ENCODE measurements at regions not wholly inside any gene's neighbourhood (a gene's known extent, or its start where the extent isn't known, plus 50 kb on each side); places are given as distances from the start of the nearest gene placed in this dataset.

GRCh38 chr21:23003951-23004350 lies 2005.7 kb downstream of the NCAM2 start:
- TF ChIP-seq EZH2phosphoT487 (IDR thresholded peaks at IDR 0.05) (no peak), EZH2 (IDR thresholded peaks at IDR 0.05) (no peak), CTCF (IDR thresholded peaks at IDR 0.05) (no peak)
- Mint-ChIP-seq H3K36me3 (no peaks in the 10 kb centered on the region), H3K27ac (no peak overlapping the region), H3K4me3 (no peak overlapping the region), H3K9me3 (no peaks in the 10 kb centered on the region), H3K27me3 (ENCODE audit: insufficient read depth, low read depth) (no peaks in the 10 kb centered on the region), H3K4me1 (peaks cover 13% of the 10 kb centered on the region)
- Histone ChIP-seq H3K9ac (no peak overlapping the region), H3K4me1 (peaks cover 6% of the 10 kb centered on the region), H3K4me2 (no peak overlapping the region), H3K9me3 (ENCODE audit: low read depth) (no peaks in the 10 kb centered on the region), H4K20me1 (ENCODE audit: low read depth) (no peaks in the 10 kb centered on the region), H3K27ac (no peak overlapping the region), H2AFZ (replicated peaks) (no peak overlapping the region), H3K27me3 (no peaks in the 10 kb centered on the region), H3F3A (ENCODE audit: low read depth) (no peaks in the 10 kb centered on the region), H3K79me2 (ENCODE audit: low read depth) (no peaks in the 10 kb centered on the region), H3K36me3 (no peaks in the 10 kb centered on the region), H3K4me3 (no peak overlapping the region)
- DNase-seq (ENCODE audit: low spot score), result no peak

DNA sequence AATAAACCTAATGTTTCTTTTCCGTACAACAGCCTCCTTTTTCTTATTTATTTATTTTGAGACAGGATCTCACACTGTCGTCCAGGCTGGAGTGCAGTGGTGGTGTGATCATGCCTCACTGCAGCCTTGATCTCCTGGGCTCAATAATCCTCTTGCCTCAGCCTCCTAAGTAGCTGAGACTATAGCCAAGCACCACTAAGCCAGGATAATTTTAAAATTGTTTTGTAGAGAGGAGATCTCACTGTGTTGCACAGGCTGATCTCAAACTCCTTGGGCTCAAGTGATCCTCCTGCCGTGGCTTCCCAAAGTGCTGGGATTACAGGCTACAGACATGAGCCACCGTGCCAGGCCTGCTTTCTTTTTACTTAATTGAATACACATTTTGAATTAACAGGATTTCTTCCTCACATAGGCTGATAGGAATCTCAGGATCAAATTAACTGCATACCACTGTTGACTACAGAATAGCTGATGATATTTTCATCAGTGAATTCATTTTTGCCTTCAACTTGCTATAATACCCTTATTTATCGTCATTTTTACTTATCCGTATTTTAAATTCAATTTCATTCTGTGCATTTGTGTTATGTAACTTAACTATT lies 2010.5 kb downstream of the NCAM2 start:
- H3K27ac ChIP-seq, result no peak overlapping the region
- H4K20me1 ChIP-seq (ENCODE audit: low read depth), result no peaks in the 10 kb centered on the region
- H3F3A ChIP-seq (ENCODE audit: low read depth), result no peaks in the 10 kb centered on the region
- H3K79me2 ChIP-seq (ENCODE audit: low read depth), result no peaks in the 10 kb centered on the region
- DNase-seq (ENCODE audit: low spot score), result no peak
- no peaks in the 10 kb centered on the region for H3K27me3 Mint-ChIP-seq (ENCODE audit: insufficient read depth, low read depth)
- no peak overlapping the region for H3K9ac ChIP-seq
- H3K9me3 ChIP-seq (ENCODE audit: low read depth), result no peaks in the 10 kb centered on the region
- no peak for TF ChIP-seq EZH2phosphoT487 (IDR thresholded peaks at IDR 0.05)
- no peak for TF ChIP-seq EZH2 (IDR thresholded peaks at IDR 0.05)
- TF ChIP-seq CTCF (IDR thresholded peaks at IDR 0.05), result no peak
- H2AFZ ChIP-seq (replicated peaks), result no peak overlapping the region
- H3K27ac Mint-ChIP-seq, result no peak overlapping the region
- no peaks in the 10 kb centered on the region for H3K27me3 ChIP-seq
- peaks cover 6% of the 10 kb centered on the region for H3K4me1 ChIP-seq
- H3K4me2 ChIP-seq, result no peak overlapping the region
- H3K4me1 Mint-ChIP-seq, result peaks cover 13% of the 10 kb centered on the region
- H3K36me3 Mint-ChIP-seq, result no peaks in the 10 kb centered on the region
- H3K36me3 ChIP-seq, result no peaks in the 10 kb centered on the region
- H3K4me3 Mint-ChIP-seq, result no peak overlapping the region
- H3K4me3 ChIP-seq, result no peak overlapping the region
- H3K9me3 Mint-ChIP-seq, result no peaks in the 10 kb centered on the region

DNA sequence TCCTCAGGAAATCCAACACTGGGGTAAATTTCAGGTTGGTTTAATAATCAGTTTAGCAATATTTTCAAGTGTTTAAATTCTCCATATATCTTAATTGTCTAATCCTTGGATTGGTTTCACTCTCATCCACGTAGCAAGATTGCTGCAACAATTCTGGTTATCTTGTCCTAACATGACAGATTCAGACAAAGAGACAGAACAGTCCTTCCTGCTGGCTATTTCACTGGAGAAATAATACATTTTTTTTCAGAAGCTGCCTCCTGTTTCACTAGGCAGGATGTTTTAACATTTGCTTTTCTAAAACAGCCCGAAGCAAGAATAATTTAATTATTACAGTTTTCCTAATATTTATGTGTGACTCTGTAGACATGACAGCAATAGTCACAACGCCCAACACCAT lies 2011.2 kb downstream of the NCAM2 start:
- Histone ChIP-seq H4K20me1 (ENCODE audit: low read depth) (no peaks in the 10 kb centered on the region), H3K4me1 (peaks cover 12% of the 10 kb centered on the region), H3K9me3 (ENCODE audit: low read depth) (no peaks in the 10 kb centered on the region), H3K79me2 (ENCODE audit: low read depth) (no peaks in the 10 kb centered on the region), H3K27ac (no peak overlapping the region), H2AFZ (replicated peaks) (no peak overlapping the region), H3F3A (ENCODE audit: low read depth) (peaks cover under 1% of the 10 kb centered on the region), H3K27me3 (no peaks in the 10 kb centered on the region), H3K4me3 (no peak overlapping the region), H3K4me2 (no peak overlapping the region), H3K36me3 (no peaks in the 10 kb centered on the region), H3K9ac (no peak overlapping the region)
- TF ChIP-seq EZH2 (IDR thresholded peaks at IDR 0.05) (no peak), CTCF (IDR thresholded peaks at IDR 0.05) (no peak), EZH2phosphoT487 (IDR thresholded peaks at IDR 0.05) (no peak)
- H3K4me3 Mint-ChIP-seq, result no peak overlapping the region
- peaks cover 13% of the 10 kb centered on the region for H3K4me1 Mint-ChIP-seq
- H3K36me3 Mint-ChIP-seq, result no peaks in the 10 kb centered on the region
- no peak for DNase-seq (ENCODE audit: low spot score)
- H3K27me3 Mint-ChIP-seq (ENCODE audit: insufficient read depth, low read depth), result no peaks in the 10 kb centered on the region
- no peaks in the 10 kb centered on the region for H3K9me3 Mint-ChIP-seq
- H3K27ac Mint-ChIP-seq, result no peak overlapping the region

All from neural progenitor cell (in vitro differentiated cells).